T-cell (primary cell): ENCODE measurements at regions not wholly inside any gene's neighbourhood (a gene's known extent, or its start where the extent isn't known, plus 50 kb on each side); places are given as distances from the start of the nearest gene placed in this dataset.
"Not testable (repeated sequence)": the region's sequence is repeated elsewhere in the genome, so short reads cannot be mapped to it uniquely, and the experiment has no call there.

Experiments used
- ATAC-seq, 4 experiments: fragments of 200-7000 bp in 3 of 4; fragments of 150-1000 bp in 1 of 4; cut with Tn5 transposase; replicated peaks in 1 of 4; 1 replicate in 3 of 4; 2 replicates in 1 of 4; pipeline ENCODE4 v1.10.0; 2021; ENCODE audit warnings: moderate library complexity in 3 of 4, mild to moderate bottlenecking in 2 of 4, moderate number of reproducible peaks in 1 of 4
- CTCF ChIA-PET, 2 donors: fragments of 300-600 bp; sonication (Branson Sonifier 250); formaldehyde crosslinking; loops; one replicate each; lab custom pipeline; 2022; ENCODE audit warnings: antibody characterized with exemption in 2 of 2; lab: Charles Lee
- POLR2A ChIA-PET, 2 donors: fragments of 300-600 bp; sonication (Branson Sonifier 250); formaldehyde crosslinking; loops; one replicate each; lab custom pipeline; 2022; ENCODE audit warnings: antibody characterized with exemption in 2 of 2; lab: Charles Lee
- DNase-seq, 35 experiments: peaks; one replicate each; pipeline versions ENCODE4 v3.0.0 to v3.0.0-alpha.2; 2013 to 2023
- H3K27ac ChIP-seq: one replicate; pipeline ENCODE4 v1.5.1; 2013; ENCODE audit warnings: low read length
- H3K27me3 ChIP-seq, 2 experiments: replicated peaks in 1 of 2; 1 replicate in 1 of 2; 2 replicates in 1 of 2; pipeline versions ENCODE4 v1.6.1 to v1.7.0; 2013; ENCODE audit warnings: low read length in 1 of 2, mixed read lengths in 1 of 2; ENCODE audit not compliant: control insufficient read depth in 2 of 2, insufficient read depth in 2 of 2; ENCODE audit errors: extremely low read depth in 1 of 2
- H3K36me3 ChIP-seq, 2 donors: 1 replicate in 1 of 2; 2 replicates in 1 of 2; pipeline versions ENCODE4 v1.6.1 to v1.7.0; 2013; ENCODE audit warnings: low read length in 1 of 2; ENCODE audit not compliant: control insufficient read depth in 2 of 2, insufficient read depth in 1 of 2; ENCODE audit errors: extremely low read depth in 1 of 2
- H3K4me1 ChIP-seq, 2 experiments: 1 replicate in 1 of 2; 2 replicates in 1 of 2; pipeline versions ENCODE4 v1.6.1 to v1.7.0; 2013; ENCODE audit warnings: low read length in 2 of 2, mixed read lengths in 1 of 2; ENCODE audit not compliant: insufficient read depth in 2 of 2, control insufficient read depth in 1 of 2; ENCODE audit errors: extremely low read depth in 1 of 2
- H3K4me3 ChIP-seq, 2 donors: 1 replicate in 1 of 2; 2 replicates in 1 of 2; pipeline versions ENCODE4 v1.5.1 to v1.7.0; 2013; ENCODE audit warnings: mild to moderate bottlenecking in 2 of 2, low read length in 1 of 2, moderate library complexity in 1 of 2; ENCODE audit not compliant: control insufficient read depth in 1 of 2; ENCODE audit errors: extremely low read depth in 1 of 2
- H3K9me3 ChIP-seq: 2 replicates; pipeline ENCODE4 v1.7.0; 2013
- H3K27ac Mint-ChIP-seq, 2 donors: one replicate each; pipeline ENCODE4 v1.8.0; 2020 to 2021; ENCODE audit warnings: mild to moderate bottlenecking in 2 of 2, mixed read lengths in 2 of 2
- H3K27me3 Mint-ChIP-seq, 2 donors: one replicate each; pipeline ENCODE4 v1.8.0; 2021 to 2022; ENCODE audit warnings: mixed read lengths in 2 of 2
- H3K36me3 Mint-ChIP-seq: one replicate; pipeline ENCODE4 v1.8.0; 2021; ENCODE audit warnings: mixed read lengths
- H3K4me1 Mint-ChIP-seq, 3 donors: one replicate each; pipeline ENCODE4 v1.8.0; 2020 to 2022; ENCODE audit warnings: mixed read lengths in 3 of 3, mild to moderate bottlenecking in 1 of 3
- H3K4me3 Mint-ChIP-seq, 3 donors: one replicate each; pipeline ENCODE4 v1.8.0; 2020 to 2022; ENCODE audit warnings: mild to moderate bottlenecking in 3 of 3, mixed read lengths in 3 of 3, moderate library complexity in 3 of 3
- H3K9me3 Mint-ChIP-seq, 3 donors: one replicate each; pipeline ENCODE4 v1.8.0; 2020 to 2022; ENCODE audit warnings: mixed read lengths in 3 of 3
- WGBS: methylation state at CpG from one replicate; pipeline ENCODE4 v1.1.5; 2013; ENCODE audit warnings: missing lambda C conversion rate; ENCODE audit not compliant: insufficient coverage; 5-methylcytosine and 5-hydroxymethylcytosine counted together

DNA sequence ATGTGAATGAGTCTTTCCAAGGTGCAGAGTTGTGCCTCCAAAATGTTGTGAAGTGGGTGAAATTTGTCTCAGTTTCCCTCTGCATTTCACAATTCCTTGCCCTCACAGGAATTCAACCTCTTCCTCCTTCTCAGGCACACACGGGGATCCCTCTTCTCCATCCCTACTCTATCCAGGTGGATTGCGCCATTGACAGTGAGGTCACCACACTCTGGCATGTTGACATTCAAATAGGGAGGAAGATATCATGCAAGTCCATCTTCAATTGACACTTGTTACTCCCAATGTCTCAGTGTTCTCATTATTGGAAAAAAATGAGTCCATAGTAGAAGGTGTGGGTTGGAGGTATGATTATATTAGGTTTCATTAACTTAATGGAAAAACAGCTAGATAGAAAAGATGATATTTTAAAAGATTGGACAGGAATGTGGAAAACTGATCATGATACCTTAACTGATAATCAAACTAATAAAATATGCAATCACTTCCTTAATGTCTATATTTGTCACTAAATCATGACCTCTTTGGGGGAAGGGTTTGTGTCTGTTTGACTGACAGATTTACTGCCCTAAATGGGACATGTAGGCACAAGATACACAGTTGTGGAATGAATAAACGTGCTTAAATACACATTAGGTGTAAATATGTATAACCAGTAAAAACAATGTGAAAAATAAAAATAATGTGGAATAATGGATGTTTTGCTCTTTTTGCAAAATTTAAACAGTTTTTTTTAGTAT lies 213.8 kb upstream of the SLC8A1 start:
- H3K27me3 Mint-ChIP-seq, result no peaks in the 10 kb centered on the region
- POLR2A ChIA-PET, result no interaction called here
- peaks cover 0 to 8% (median 3%) of the 10 kb centered on the region in 3 donors for H3K9me3 Mint-ChIP-seq

DNA sequence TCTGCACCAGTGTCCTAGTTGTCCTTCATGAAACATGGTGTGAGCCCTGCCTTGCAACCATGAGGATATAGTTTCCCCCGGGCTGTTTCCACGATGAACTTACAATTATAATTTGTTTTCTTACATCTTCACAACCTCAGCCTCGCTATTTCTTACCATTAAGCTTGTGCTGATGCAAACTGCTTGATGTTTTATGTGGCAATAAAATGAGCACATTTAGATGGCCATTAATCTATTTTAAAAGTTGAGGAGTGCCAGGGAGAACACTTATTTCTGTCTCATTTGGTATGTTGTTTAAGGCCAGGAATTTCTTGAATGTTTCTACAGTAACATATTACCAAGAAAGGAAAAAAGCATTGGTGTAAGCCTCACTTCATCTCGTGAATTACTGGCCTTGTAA lies 214.5 kb upstream of the SLC8A1 start:
- Histone ChIP-seq H3K4me3 (no peak overlapping the region), H3K36me3 (no peaks in the 10 kb centered on the region), H3K4me1 (no peaks in the 10 kb centered on the region), H3K27me3 (no peaks in the 10 kb centered on the region), H3K9me3 (no peaks in the 10 kb centered on the region), H3K27ac (no peak overlapping the region)
- H3K36me3 Mint-ChIP-seq, result no peaks in the 10 kb centered on the region
- H3K27ac Mint-ChIP-seq, result no peak overlapping the region
- peaks cover 0 to 4% (median 0%) of the 10 kb centered on the region in 3 donors for H3K9me3 Mint-ChIP-seq
- POLR2A ChIA-PET, result no interaction called here
- no peaks in the 10 kb centered on the region for H3K4me1 Mint-ChIP-seq
- ATAC-seq (no peak), DNase-seq (no peak)
- WGBS, result no CpG with 5 or more reads among the region's 4 CpGs
- H3K27me3 Mint-ChIP-seq, result no peaks in the 10 kb centered on the region
- CTCF ChIA-PET, result no interaction called here
- H3K4me3 Mint-ChIP-seq, result no peak overlapping the region

More for the DNA sequence above, 213.8 kb upstream of the SLC8A1 start:
- Histone ChIP-seq H3K4me3 (no peak overlapping the region), H3K36me3 (no peaks in the 10 kb centered on the region), H3K9me3 (no peaks in the 10 kb centered on the region), H3K4me1 (no peaks in the 10 kb centered on the region), H3K27ac (no peak overlapping the region), H3K27me3 (no peaks in the 10 kb centered on the region)
- WGBS, result no CpG with 5 or more reads among the region's 3 CpGs
- CTCF ChIA-PET, result no interaction called here
- Mint-ChIP-seq H3K36me3 (no peaks in the 10 kb centered on the region), H3K4me3 (no peak overlapping the region), H3K27ac (no peak overlapping the region), H3K4me1 (no peaks in the 10 kb centered on the region)
- ATAC-seq (no peak), DNase-seq (no peak)

- no peak for ATAC-seq
- no peak overlapping the region for H3K4me3 Mint-ChIP-seq
- no peak overlapping the region for H3K27ac ChIP-seq
- no peak for DNase-seq
- H3K4me1 ChIP-seq, result no peaks in the 10 kb centered on the region
- no peaks in the 10 kb centered on the region for H3K36me3 ChIP-seq
- no peaks in the 10 kb centered on the region for H3K4me1 Mint-ChIP-seq
- H3K27ac Mint-ChIP-seq, result no peak overlapping the region
- no CpG with 5 or more reads among the region's 3 CpGs for WGBS
- no peak overlapping the region for H3K4me3 ChIP-seq
- no peaks in the 10 kb centered on the region for H3K36me3 Mint-ChIP-seq
- POLR2A ChIA-PET, result no interaction called here
- no peaks in the 10 kb centered on the region for H3K27me3 ChIP-seq
- H3K9me3 ChIP-seq, result no peaks in the 10 kb centered on the region
- H3K9me3 Mint-ChIP-seq, result peaks cover 0 to 4% (median 0%) of the 10 kb centered on the region in 3 donors
- CTCF ChIA-PET, result no interaction called here
- H3K27me3 Mint-ChIP-seq, result no peaks in the 10 kb centered on the region
Measured at GRCh38 chr2:40668425-40668824, 216.5 kb upstream of the SLC8A1 start.

GRCh38 chr2:40676134-40676790 lies 224.4 kb upstream of the SLC8A1 start:
- H3K9me3 Mint-ChIP-seq, H3K4me1 Mint-ChIP-seq, H3K9me3 ChIP-seq, DNase-seq, H3K27ac ChIP-seq, H3K4me1 ChIP-seq, H3K27me3 Mint-ChIP-seq, H3K4me3 Mint-ChIP-seq, CTCF ChIA-PET, H3K36me3 Mint-ChIP-seq, POLR2A ChIA-PET, H3K36me3 ChIP-seq, H3K4me3 ChIP-seq, H3K27me3 ChIP-seq, ATAC-seq, H3K27ac Mint-ChIP-seq: not testable (repeated sequence)
- 55% methylated on average over 2 of the region's 4 CpGs for WGBS

- Mint-ChIP-seq H3K27me3 (no peaks in the 10 kb centered on the region), H3K27ac (no peak overlapping the region), H3K4me1 (no peaks in the 10 kb centered on the region), H3K9me3 (peaks cover 4 to 11% (median 7%) of the 10 kb centered on the region in 3 donors), H3K36me3 (no peaks in the 10 kb centered on the region), H3K4me3 (no peak overlapping the region)
- H3K4me3 ChIP-seq, result no peak overlapping the region
- no peak for ATAC-seq
- no peaks in the 10 kb centered on the region for H3K9me3 ChIP-seq
- no peak overlapping the region for H3K27ac ChIP-seq
- POLR2A ChIA-PET, result interaction anchor here in 1 of 2 donors (0.6 kb wide), 1 partner anchor 8 kb away, joined by 3 read pairs; no protein-coding TSS in a partner anchor
- no peak for DNase-seq
- H3K36me3 ChIP-seq, result no peaks in the 10 kb centered on the region
- CTCF ChIA-PET, result no interaction called here
- 0% methylated on average over 1 of the region's 2 CpGs for WGBS
- H3K4me1 ChIP-seq, result no peaks in the 10 kb centered on the region
- H3K27me3 ChIP-seq, result no peaks in the 10 kb centered on the region
Measured at GRCh38 chr2:40680547-40680946, 228.7 kb upstream of the SLC8A1 start.

DNA sequence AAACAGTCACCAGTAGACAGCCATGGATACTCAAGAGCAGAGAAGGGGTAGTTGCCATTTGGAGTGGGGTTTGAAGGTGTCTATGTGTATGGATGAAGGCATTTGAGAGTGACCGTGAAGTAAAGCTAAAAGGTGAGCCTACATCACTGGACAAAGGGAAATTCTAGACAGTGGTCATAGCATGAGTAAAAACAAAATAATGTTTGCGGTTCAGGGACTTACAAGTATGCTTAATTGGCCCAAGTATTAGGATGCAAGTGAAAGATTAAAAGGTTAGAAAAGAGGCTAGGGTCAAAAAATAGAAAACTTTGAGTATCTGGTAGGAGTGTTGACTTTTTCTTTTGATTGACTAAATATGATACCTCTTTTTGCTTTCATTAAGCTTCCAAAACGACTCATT lies 238.1 kb upstream of the SLC8A1 start:
- Histone ChIP-seq H3K36me3 (no peaks in the 10 kb centered on the region), H3K4me3 (no peak overlapping the region), H3K4me1 (no peaks in the 10 kb centered on the region), H3K27ac (no peak overlapping the region), H3K9me3 (no peaks in the 10 kb centered on the region), H3K27me3 (no peaks in the 10 kb centered on the region)
- no peaks in the 10 kb centered on the region for H3K27me3 Mint-ChIP-seq
- ATAC-seq (no peak), DNase-seq (no peak)
- no peaks in the 10 kb centered on the region for H3K4me1 Mint-ChIP-seq
- WGBS, result 69% methylated on average over 3 of the region's 3 CpGs
- H3K4me3 Mint-ChIP-seq, result no peak overlapping the region
- POLR2A ChIA-PET, result no interaction called here
- H3K36me3 Mint-ChIP-seq, result no peaks in the 10 kb centered on the region
- no peak overlapping the region for H3K27ac Mint-ChIP-seq
- H3K9me3 Mint-ChIP-seq, result peaks cover 4 to 15% (median 7%) of the 10 kb centered on the region in 3 donors
- CTCF ChIA-PET, result interaction anchor here in 1 of 2 donors (0.9 kb wide), 1 partner anchor 27 kb away, joined by 3 read pairs; no protein-coding TSS in a partner anchor
